Anterior cingulate cortex (tissue), 58 donors: ENCODE measurements at regions not wholly inside any gene's neighbourhood (a gene's known extent, or its start where the extent isn't known, plus 50 kb on each side); places are given as distances from the start of the nearest gene placed in this dataset.

Experiments used
- DNase-seq, 58 donors: peaks; one replicate each; lab custom pipeline; 2025; lab: John Stamatoyannopoulos, UW

DNA sequence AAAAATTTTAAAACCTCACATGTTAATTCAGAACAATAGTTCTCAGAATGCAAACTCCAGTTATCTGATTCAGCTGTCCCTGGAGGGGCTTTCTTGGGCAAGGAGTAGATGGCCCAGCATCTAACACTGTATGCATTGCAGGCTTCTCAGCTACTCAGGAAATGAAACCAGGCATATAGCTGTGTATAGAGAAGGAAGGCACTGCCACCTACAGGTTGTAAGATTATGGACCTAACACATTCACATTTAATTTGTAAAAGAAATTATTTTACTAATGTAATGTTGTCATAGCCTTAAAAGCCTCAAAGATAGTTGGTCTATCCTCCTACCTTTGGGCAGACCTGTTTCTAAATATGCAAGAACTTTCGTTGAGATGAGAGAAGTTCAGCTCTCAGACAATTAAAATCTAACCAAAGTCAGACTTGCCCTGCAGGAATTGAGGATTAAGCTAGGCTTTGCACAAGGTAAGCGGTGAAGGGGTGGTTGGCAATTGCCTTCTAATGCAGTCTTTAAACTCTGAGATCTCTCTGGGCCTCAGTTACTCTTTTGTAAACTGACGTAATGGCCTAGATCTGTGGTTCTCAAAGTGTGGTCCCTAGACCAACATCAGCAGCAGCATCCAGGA, 132.8 kb upstream of the SLC24A5 start:
- peak in 21 of 58 donors; percentile 3 to 69 (median 14) for DNase-seq

DNA sequence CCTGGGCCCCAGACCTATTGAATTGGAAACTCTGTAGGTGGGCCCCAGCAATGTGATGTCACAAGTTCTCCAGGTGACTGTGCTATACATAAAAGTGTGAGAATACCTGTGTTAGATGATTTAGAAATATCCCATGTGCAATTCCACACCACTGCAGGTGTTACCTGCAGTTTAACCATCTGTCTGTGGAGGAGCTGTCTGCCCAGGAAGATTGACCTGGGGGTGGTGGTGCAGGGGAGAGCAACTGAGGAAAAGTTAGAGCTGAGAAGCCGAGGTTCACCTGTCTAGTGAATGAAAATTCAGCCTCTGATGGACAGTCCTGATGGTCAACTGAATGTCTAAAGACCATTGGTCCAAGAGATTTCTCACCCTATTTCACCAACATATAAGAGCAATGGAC, 132.2 kb upstream of the SLC24A5 start:
- no peak for DNase-seq

DNA sequence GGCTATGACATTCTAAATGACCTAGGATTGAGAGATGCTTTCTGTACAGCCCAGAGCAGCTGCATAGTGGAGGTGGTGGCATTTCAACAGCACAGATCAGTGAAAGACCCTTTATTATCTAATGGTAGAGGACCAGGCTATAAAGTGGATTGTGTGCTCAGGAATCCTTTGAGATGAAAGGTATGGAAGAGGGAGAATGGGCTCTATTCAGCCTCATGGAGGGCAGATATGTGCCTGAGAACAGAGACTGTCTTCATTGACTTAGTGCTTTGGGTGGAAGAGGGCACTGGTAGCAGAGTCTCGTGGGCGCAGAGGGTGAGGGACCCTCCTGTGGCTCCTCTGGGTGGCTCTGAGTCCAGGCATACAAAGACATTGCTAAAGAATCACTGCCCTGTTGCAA, 130.0 kb upstream of the SLC24A5 start:
- DNase-seq = no peak

DNA sequence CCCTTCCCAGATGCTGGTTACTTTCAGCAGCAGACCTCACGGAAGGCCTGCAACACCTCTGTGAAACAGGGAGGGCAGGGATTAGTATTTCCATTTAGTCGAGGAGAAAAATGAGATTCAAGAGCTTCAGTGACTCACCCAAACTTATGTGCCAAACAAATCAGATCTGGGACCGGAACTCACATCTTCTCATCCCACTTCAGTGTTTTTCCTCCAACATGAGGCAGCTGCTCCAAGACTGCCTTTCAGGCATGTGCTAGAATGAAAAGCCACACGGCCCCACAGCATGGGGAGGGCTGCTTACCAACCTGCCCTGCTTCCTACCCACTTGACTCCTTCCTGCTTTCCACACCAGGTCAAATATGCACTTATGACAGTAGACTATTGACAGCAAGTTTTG, 129.4 kb upstream of the SLC24A5 start:
- peak in 2 of 58 donors; percentile 5 to 22 for DNase-seq

DNA sequence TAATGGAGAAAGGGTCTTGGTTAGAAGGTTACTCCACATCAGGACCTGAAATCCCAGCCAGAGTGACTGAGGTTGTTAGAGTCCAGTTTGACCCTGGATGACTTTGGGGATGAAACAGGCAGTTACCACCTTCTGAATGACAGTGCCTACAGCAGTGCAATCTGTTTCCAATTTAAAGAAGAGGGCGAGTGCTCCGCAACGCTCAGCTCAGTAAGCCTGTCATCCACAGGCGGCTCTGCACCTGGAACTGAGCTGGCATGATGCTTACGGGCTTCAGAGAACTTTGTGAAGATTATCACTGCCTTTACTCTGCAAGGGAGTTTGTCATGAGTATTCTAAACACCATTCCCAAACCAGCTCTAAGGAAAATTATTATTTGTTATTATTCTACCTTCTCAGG, 127.7 kb upstream of the SLC24A5 start:
- no peak for DNase-seq

DNA sequence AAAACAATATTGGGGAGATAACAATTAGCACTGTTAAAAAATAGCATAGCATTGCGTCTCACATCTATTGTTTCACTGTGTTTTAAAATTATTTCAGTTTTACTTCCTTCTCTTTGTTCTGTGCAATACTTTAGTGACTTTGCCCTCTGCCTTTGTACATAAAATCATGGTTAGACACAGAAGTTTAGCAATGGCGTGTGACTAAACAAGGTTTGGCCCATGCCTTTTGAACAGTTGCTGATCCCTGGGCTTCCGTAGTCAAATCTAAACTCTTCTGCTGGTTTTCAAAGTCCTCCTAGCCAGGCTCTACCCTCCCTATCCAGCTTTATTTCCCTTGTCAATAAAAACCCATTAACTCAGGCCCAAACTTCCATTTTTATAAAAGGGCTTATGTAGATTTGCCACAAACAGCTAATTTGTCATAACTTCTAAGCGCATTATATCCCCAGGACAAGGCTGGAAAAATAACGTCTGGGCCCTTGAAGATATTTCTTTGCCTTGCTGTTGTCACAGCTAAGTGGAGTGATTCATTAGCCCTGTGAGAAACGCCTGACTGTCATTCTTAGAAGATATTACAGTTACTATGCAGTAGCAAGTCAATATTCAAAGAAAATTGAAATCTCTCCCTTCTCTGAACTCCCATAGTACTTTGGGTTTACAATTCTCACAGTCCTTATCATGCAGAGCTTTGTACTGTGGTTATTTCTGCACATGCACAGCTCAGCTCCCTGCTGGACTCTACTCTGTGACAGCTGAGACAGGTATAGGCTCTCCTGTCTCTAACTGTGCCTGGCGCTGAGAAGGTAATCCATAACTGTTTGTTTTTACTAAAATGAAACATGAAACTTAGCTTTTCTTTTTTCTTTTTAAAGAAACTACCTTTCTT, 123.4 kb upstream of the SLC24A5 start:
- no peak for DNase-seq

DNA sequence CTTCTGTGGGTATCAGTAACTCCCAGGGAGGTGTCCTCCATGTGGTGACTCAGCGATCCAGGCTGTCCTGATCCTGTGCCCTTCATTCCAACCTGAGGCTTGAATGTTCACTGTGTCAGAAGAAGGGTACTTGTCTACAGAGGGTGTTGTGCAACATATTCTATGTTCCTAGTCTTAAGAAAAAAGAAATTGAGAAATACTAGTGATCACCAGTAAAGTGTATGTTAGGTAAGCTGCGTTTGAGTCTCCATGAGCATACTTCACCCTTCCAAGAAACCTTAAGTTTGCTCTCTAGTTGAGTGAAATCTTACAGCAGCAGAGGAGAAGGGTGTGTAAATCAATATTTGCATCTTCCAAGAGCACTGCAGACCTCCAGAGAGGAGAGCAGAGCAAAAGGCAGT, 122.2 kb upstream of the SLC24A5 start:
- no peak for DNase-seq

DNA sequence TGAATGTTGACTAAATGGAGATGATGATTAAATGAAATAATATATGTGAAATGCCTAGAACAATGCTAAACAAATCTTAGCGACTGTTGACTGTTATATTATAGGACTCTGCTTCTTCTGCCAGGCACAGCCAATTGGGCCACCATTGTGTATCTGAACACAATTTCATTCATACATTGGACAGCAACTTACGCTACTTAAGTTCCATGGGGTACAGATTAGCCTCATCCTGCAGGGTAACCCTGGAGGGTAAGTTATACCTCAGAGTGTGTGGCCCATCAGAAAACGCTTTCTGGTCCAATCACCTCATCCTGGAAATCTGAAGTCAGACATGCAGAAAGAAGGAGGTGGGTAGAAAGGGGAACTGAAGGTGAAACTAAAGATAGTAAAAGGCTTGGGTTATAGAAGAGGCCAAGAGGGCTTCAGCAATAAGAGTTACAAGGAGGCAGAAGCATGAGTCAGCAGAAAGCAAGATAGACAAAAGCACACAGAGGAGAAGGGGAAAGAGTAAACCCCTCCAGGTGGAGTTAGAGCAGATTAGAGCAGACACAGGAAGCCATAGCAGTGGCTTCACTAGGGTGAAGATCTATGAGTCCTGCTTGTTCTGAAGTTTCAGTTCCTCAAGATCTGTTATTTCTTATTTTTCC, 119.3 kb upstream of the SLC24A5 start:
- DNase-seq = no peak

DNA sequence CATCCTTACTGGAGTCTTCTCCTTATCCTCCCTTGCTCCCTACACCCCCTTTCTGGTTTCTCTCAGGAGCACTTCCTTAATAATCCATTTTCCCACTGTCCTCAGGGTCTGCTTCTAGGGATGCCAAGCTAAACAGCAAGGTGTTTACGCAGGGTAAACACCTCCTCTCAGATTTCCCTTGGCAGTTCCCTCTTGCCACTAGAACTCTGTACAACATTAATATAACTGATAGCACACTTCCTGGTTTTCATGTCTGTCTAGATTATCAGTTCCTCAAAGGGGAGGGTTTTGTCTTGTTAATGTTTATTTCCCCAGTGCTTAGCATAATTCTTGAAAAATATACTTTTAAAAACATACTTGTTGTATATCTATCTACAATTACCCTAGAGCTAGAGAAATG, 118.0 kb upstream of the SLC24A5 start:
- DNase-seq = no peak

DNA sequence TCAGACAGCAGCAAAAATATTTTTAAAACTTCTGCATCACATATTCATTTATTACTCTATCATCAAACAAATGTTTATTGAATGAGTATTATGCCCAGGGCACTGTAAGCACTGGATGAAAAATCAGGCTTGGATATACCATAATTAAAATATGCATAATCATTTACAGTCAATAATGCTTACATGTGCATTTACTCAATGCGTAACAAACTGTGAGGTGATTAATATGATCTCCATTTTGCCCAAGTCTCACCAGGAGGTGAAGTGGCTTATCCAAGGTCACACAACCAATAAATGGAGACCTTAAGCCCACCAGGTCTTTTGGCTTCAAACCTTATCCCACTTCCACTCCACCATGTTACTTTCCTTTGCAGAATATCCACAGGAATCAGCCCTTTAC, 117.3 kb upstream of the SLC24A5 start:
- no peak for DNase-seq

DNA sequence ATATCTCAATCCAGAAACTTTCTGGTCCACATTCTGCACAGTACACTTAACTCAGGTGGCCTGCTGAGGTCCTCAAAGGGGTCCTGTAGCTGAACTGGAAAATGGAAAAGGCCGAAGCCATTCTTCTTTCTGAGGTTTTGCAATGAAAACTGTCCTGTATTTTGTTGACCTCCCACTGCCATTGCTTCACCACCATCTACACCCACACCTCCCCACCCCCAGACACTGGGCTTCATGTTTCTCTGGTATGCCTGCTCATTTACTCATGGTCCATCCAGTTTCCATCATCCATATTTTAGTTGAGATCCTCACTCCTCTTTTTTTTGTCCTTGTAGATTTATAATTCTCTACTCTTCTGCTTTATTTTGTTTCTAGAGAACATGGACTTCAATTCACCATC, 115.7 kb upstream of the SLC24A5 start:
- DNase-seq = no peak

DNA sequence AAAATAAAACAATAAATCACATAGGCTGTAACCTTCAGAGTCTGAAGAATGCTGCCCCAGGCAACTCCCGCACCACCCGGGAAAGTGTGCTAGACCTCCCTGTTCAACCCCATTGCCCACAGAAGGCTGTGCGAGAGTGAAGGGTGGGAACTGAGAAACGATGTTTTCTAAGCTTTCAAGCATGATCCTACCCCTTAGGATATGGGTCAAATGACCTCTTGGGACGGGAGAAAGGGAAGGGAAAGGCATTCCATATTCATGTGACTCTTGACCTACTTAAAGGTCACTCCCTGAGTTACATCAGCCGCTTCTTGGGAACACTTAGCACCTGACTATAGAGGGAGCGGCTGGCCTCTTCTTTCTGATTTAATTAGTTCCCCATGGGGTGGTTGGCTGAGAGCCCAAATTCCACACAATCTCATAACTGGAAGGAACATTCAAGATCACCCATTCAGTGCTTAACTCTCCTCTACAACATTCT, 114.7 kb upstream of the SLC24A5 start:
- DNase-seq = no peak

DNA sequence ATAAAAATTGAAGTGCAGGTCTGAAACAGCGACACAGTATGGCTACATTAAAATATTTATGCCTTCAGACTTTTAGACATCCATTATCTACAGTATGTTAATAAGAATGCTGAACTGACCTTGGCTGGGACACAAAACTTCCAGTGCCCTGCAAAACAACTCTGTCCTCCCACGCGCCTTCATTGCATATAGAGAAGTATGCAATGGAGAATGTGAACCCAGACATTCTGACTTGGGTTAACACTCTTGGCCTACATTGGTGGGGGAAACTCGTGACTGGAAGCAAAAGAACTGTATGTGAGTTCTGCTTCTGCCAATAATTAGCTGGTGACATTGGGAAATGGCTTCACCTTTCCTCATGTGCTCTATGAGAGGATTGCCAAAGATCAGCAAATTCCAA, 110.5 kb upstream of the SLC24A5 start:
- no peak for DNase-seq

DNA sequence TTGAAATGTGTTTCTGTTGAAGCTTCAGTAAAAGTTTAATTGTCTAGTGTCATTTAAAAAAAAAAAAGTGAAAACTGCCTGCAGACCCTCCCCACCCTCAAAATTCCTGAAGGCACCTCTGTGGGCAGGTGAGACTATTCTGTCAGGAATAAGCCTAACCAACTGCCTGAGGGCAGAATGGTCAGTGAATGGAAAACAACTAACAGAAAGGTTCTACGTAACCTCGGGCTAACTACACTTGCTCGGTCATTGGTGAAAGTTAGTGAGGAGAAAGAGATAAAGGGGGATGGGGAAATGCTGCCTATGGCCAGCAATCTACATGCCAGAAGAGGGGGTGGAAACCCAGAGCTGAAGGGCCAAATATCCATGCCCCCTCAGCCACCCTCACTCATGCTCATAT, 108.6 kb upstream of the SLC24A5 start:
- DNase-seq = no peak

DNA sequence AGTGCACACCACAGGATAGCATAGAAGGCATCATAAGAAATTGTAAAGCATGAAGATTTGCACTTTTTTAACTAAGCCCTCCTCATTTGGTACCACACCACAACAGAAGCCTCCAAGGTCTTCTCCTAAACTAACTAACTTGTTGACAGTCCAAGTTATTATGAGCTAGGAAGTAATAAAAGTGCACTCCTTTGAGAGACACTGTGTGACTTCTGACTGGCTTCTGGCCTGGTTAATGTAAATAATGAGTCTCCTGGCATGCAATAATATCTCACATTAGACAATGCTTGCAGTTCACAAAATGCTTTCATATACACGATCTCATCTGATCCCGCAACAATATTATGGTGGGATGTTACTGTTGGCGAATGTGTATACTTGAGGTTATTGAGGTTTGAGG, 103.9 kb upstream of the SLC24A5 start:
- DNase-seq = no peak

DNA sequence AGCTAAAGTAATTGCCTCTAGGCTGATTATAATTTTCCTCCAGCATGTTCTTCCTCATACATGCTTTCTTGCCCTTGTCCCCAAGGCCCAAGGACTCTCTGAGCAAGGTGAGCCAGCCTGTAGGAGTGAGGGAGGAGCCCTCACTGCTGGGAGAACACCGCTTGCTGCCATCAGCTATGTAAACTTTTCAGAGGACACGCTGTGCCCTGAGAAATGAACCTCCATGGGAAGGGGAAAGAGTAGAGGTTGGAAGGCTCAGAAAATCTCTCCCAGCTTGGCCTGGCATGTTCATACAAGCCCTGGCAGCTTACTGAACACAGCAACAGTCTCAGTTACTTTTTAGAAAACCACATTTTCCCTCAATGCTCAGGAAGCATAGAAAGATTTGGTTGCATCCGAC, 103.0 kb upstream of the SLC24A5 start:
- no peak for DNase-seq

DNA sequence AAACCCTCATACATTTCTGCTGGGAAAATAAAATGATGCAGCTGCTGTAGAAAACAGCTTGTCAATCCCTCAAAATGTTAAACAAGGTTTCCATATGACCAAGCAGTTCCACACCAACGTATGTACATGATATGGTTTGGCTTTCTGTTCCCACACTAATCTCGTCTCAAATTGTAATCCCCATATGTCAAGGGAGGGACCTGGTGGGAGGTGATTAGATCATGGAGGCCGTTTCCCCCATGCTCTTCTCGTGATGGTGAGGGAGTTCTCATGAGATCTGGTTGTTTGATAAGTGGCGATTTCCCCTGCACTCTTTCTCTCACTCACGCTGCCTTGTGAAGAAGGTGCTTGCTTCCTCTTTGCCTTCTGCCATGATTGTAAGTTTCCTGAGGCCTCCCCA, 100.6 kb upstream of the SLC24A5 start:
- no peak for DNase-seq

DNA sequence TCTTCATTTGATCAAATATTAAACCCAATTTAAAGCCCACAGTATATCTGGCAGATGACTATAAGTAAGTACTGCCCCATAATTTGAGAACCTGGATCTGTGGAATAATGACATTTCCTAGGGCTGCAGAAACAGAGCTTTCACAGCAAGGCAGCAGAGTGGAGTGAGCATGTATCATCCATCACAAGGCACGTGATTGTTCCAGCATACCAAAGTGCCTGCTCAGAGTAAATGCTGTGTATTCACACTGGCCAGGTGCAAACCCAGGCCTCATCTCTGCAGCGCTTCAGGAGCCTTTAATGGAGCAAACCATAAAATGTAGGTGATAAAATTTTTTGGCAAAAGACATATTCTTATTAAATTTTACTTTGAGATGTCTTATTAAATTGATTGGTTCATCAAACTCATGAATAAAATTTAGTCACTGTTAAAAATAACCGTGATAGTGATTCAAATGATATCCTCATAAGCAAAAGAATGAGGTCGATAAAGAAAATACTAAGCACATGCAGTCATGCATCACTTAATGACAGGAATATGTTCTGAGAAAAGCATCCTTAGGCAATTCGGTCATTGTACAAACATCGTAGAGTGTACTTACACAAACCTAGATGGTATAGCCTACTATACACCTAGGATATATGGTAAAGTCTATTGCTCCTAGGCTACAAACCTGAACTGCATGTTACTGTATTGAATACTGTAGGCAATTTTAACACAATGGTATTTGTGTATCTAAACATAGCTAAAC, 99.3 kb upstream of the SLC24A5 start:
- no peak for DNase-seq

DNA sequence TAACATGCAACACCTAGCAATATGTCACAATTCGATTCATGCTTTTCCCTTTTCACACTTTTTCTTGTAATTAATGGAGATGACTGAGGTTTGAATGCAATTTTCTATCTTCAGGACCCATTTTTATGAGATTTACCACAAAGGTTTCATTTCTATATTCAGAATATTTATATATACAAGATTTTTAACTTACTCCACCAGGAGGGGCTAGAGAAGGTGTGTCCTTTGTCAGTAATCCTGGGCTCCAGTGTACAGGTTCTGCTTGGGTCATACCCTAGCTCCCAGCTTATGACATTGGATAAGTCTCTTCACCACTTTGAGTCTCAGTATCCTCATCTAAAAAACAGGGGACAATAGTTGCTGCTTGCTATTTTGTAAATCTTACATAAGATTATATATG, 95.7 kb upstream of the SLC24A5 start:
- DNase-seq = no peak

DNA sequence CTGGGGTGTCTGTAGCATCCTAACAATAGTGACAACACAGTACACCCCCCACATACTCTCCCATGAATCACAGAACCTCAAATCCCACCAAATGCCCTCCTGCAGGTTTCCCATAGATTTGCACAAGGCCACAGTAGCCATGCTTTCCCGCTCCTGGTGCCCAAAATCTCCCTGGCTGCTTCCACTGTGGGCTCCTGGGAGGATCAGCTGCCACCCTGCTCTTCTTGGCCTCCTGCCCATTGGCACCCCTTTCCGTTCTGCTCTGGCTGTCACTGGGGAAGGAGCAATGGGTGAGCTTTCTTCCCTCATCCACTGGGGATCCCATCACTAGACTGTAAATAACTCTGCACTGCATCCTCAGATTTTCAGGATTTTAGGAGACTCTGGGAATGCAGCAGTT, 92.1 kb upstream of the SLC24A5 start:
- DNase-seq = peak in 1 of 58 donors; percentile 2

DNA sequence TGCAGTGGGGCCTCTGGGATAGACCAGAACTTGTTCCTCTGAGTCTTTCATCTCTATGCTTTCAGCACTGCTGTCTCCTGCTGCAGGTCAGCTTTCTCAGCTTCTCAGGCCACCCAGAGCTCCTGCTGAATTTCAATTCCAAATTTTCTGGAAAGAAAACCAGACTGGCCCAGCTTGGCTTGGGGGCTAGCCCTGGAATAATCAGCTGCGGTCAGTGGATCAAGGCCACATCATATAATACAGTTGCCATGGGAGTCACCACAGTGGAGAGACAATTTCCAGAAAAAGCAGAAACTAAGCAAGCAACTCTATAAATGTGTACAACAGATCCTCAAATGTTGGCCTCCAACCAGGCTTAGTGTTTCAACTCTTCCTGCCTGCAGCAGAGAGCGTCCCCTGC, 91.1 kb upstream of the SLC24A5 start:
- DNase-seq = peak in 37 of 58 donors; percentile 3 to 83 (median 27)
